HEK293 (cell line): ENCODE measurements at regions not wholly inside any gene's neighbourhood (a gene's known extent, or its start where the extent isn't known, plus 50 kb on each side); places are given as distances from the start of the nearest gene placed in this dataset.

Experiments
- CTCF ChIA-PET: fragments of 350-600 bp; formaldehyde crosslinking; extraction: SDS; loops from one replicate; lab custom pipeline; 2021; ENCODE audit warnings: antibody characterized with exemption; lab: Yijun Ruan, JAX
- POLR2A ChIA-PET: fragments of 300-600 bp; formaldehyde crosslinking; extraction: SDS; loops from one replicate; lab custom pipeline; 2020; ENCODE audit warnings: antibody characterized with exemption, inconsistent platforms; lab: Yijun Ruan, JAX
- H3K27ac ChIP-seq: fragments of 200-500 bp; sonication (Bioruptor generic); 2 replicates; pipeline ENCODE4 v1.5.1; 2014; ENCODE audit warnings: low read depth, low read length, control low read depth, inconsistent platforms; ENCODE audit errors: extremely low read depth
- H3K36me3 ChIP-seq, 2 experiments: fragments of 200-500 bp in 1 of 2; sonication (Bioruptor generic) in 1 of 2; 1 replicate in 1 of 2; 2 replicates in 1 of 2; pipeline ENCODE4 v1.5.1; 2014 to 2017; ENCODE audit warnings: inconsistent platforms in 2 of 2, low read length in 2 of 2; ENCODE audit not compliant: control insufficient read depth in 2 of 2, insufficient read depth in 1 of 2
- H3K4me1 ChIP-seq: fragments of 200-500 bp; sonication (Bioruptor generic); 2 replicates; pipeline ENCODE4 v1.5.1; 2014; ENCODE audit warnings: mild to moderate bottlenecking, low read length, inconsistent platforms; ENCODE audit not compliant: control insufficient read depth, insufficient read depth
- H3K4me3 ChIP-seq: 2 replicates; pipeline ENCODE4 v1.5.1; 2011; ENCODE audit warnings: low read depth, mild to moderate bottlenecking, control low read depth, low read length, moderate library complexity
- H3K9me3 ChIP-seq: fragments of 200-500 bp; sonication (Bioruptor generic); 2 replicates; pipeline ENCODE4 v1.5.1; 2014; ENCODE audit warnings: low read depth, low read length, inconsistent platforms; ENCODE audit not compliant: control insufficient read depth, insufficient read depth
- IKZF3 ChIP-seq: fragments of 450-650 bp; IDR thresholded peaks from 2 replicates; pipeline ENCODE4 v1.5.0; 2018; ENCODE audit warnings: missing biosample characterization, mild to moderate bottlenecking, missing genetic modification characterization, moderate library complexity
- KLF8 ChIP-seq: fragments of 450-650 bp; formaldehyde crosslinking; IDR thresholded peaks from 2 replicates; pipeline ENCODE4 v1.5.1; 2016; ENCODE audit warnings: missing biosample characterization, missing genetic modification characterization
- MZF1 ChIP-seq: fragments of 450-650 bp; formaldehyde crosslinking; IDR thresholded peaks from 2 replicates; pipeline ENCODE4 v1.5.1; 2017; ENCODE audit warnings: missing biosample characterization, missing genetic modification characterization, borderline replicate concordance
- PATZ1 ChIP-seq: fragments of 450-650 bp; formaldehyde crosslinking; IDR thresholded peaks from 2 replicates; pipeline ENCODE4 v1.5.1; 2016; ENCODE audit warnings: missing biosample characterization, missing genetic modification characterization
- PRDM10 ChIP-seq: fragments of 450-650 bp; formaldehyde crosslinking; IDR thresholded peaks from 2 replicates; pipeline ENCODE4 v1.5.1; 2016; ENCODE audit warnings: missing biosample characterization, missing genetic modification characterization
- PRDM4 ChIP-seq: fragments of 450-650 bp; formaldehyde crosslinking; IDR thresholded peaks from 2 replicates; pipeline ENCODE4 v1.5.1; 2017; ENCODE audit warnings: missing biosample characterization, missing genetic modification characterization
- SCRT1 ChIP-seq: fragments of 450-650 bp; formaldehyde crosslinking; IDR thresholded peaks from 2 replicates; pipeline ENCODE4 v1.5.1; 2016; ENCODE audit warnings: missing biosample characterization, missing genetic modification characterization, borderline replicate concordance
- SCRT2 ChIP-seq: fragments of 450-650 bp; formaldehyde crosslinking; IDR thresholded peaks from 2 replicates; pipeline ENCODE4 v1.5.1; 2016; ENCODE audit warnings: missing biosample characterization, missing genetic modification characterization
- TCF7L2 ChIP-seq: IDR thresholded peaks from 2 replicates; pipeline ENCODE4 v1.6.1; 2011; ENCODE audit warnings: low read depth, mild to moderate bottlenecking, inconsistent platforms, low read length, moderate library complexity, borderline replicate concordance
- YY2 ChIP-seq: fragments of 450-650 bp; formaldehyde crosslinking; IDR thresholded peaks from 2 replicates; pipeline ENCODE4 v1.5.1; 2016; ENCODE audit warnings: missing biosample characterization, missing genetic modification characterization
- ZBTB21 ChIP-seq: fragments of 450-650 bp; formaldehyde crosslinking; IDR thresholded peaks from 2 replicates; pipeline ENCODE4 v1.5.1; 2017; ENCODE audit warnings: missing biosample characterization, missing genetic modification characterization
- ZNF146 ChIP-seq: fragments of 450-650 bp; formaldehyde crosslinking; IDR thresholded peaks from 2 replicates; pipeline ENCODE4 v1.5.1; 2016; ENCODE audit warnings: missing biosample characterization, missing genetic modification characterization
- ZNF2 ChIP-seq: fragments of 450-650 bp; formaldehyde crosslinking; IDR thresholded peaks from 2 replicates; pipeline ENCODE4 v1.5.1; 2016; ENCODE audit warnings: missing biosample characterization, missing genetic modification characterization
- ZNF280C ChIP-seq: fragments of 450-650 bp; formaldehyde crosslinking; IDR thresholded peaks from 2 replicates; pipeline ENCODE4 v1.5.1; 2016; ENCODE audit warnings: missing biosample characterization, missing genetic modification characterization
- ZNF335 ChIP-seq: fragments of 450-650 bp; formaldehyde crosslinking; conservative IDR thresholded peaks from 2 replicates; pipeline ENCODE4 v1.5.1; 2016; ENCODE audit warnings: missing biosample characterization, missing genetic modification characterization
- ZNF366 ChIP-seq: fragments of 450-650 bp; formaldehyde crosslinking; conservative IDR thresholded peaks from 2 replicates; pipeline ENCODE4 v1.5.1; 2016; ENCODE audit warnings: missing biosample characterization, missing genetic modification characterization
- ZNF645 ChIP-seq: fragments of 450-650 bp; formaldehyde crosslinking; IDR thresholded peaks from 2 replicates; pipeline ENCODE4; 2016; ENCODE audit warnings: missing biosample characterization, missing genetic modification characterization
- ZNF654 ChIP-seq: fragments of 450-650 bp; formaldehyde crosslinking; IDR thresholded peaks from 2 replicates; pipeline ENCODE4 v1.5.1; 2016; ENCODE audit warnings: low read depth, missing biosample characterization, missing genetic modification characterization
- ZNF777 ChIP-seq: fragments of 450-650 bp; formaldehyde crosslinking; IDR thresholded peaks from 2 replicates; pipeline ENCODE4 v1.5.1; 2017; ENCODE audit warnings: missing biosample characterization, missing genetic modification characterization, borderline replicate concordance
- ZNF792 ChIP-seq: fragments of 450-650 bp; formaldehyde crosslinking; IDR thresholded peaks from 2 replicates; pipeline ENCODE4 v1.5.1; 2016; ENCODE audit warnings: missing biosample characterization, missing genetic modification characterization

GRCh38 chr13:53336441-53337160 is 308.0 kb downstream of the OLFM4 start:
- Histone ChIP-seq H3K27ac (no peak overlapping the region), H3K9me3 (no peaks in the 10 kb centered on the region), H3K4me3 (no peak overlapping the region), H3K4me1 (no peaks in the 10 kb centered on the region), H3K36me3 (no peaks in the 10 kb centered on the region)
- ChIA-PET POLR2A (no interaction called here), CTCF (no interaction called here)
- TF ChIP-seq ZNF335 (tag by site-specific recombination) (no peak), ZNF777 (no peak), ZNF2 (no peak), KLF8 (tag by site-specific recombination) (no peak), ZNF792 (tag by site-specific recombination) (no peak), PATZ1 (tag by site-specific recombination) (no peak), ZNF645 (no peak), MZF1 (tag by site-specific recombination) (no peak), IKZF3 (tag by site-specific recombination) (no peak)

GRCh38 chr13:53338760-53339159 is 310.1 kb downstream of the OLFM4 start:
- H3K4me1 ChIP-seq = no peaks in the 10 kb centered on the region
- H3K4me3 ChIP-seq = no peak overlapping the region
- H3K9me3 ChIP-seq = no peaks in the 10 kb centered on the region
- H3K36me3 ChIP-seq = no peaks in the 10 kb centered on the region
- no peak for TF ChIP-seq SCRT2 (tag by site-specific recombination)
- no peak for TF ChIP-seq ZBTB21 (tag by site-specific recombination)
- TF ChIP-seq ZNF146 (tag by site-specific recombination) = no peak
- no peak for TF ChIP-seq ZNF366
- no peak for TF ChIP-seq PRDM4
- no peak for TF ChIP-seq TCF7L2
- TF ChIP-seq SCRT1 (tag by site-specific recombination) = no peak
- CTCF ChIA-PET = interaction anchor here (0.6 kb wide), 1 partner anchor 559 kb away, joined by 3 read pairs; no protein-coding TSS in a partner anchor
- H3K27ac ChIP-seq = no peak overlapping the region
- POLR2A ChIA-PET = no interaction called here

- ChIA-PET POLR2A (no interaction called here), CTCF (no interaction called here)
- H3K27ac ChIP-seq = no peak overlapping the region
- no peak overlapping the region for H3K4me3 ChIP-seq
- no peaks in the 10 kb centered on the region for H3K36me3 ChIP-seq
- no peaks in the 10 kb centered on the region for H3K9me3 ChIP-seq
- no peaks in the 10 kb centered on the region for H3K4me1 ChIP-seq
- TF ChIP-seq YY2 = no peak
- TF ChIP-seq ZNF280C = no peak
- TF ChIP-seq PRDM10 (tag by site-specific recombination) = no peak
- no peak for TF ChIP-seq ZNF654
These were observed 312.0 kb downstream of the OLFM4 start for GRCh38 chr13:53340505-53341143.
